ENCODE measurements at regions not wholly inside any gene's neighbourhood (a gene's known extent, or its start where the extent isn't known, plus 50 kb on each side); places are given as distances from the start of the nearest gene placed in this dataset.

GRCh38 chr13:76552807-76553206 lies 333.4 kb downstream of the KCTD12 start:
- TF ChIP-seq EZH2 (IDR thresholded peaks at IDR 0.05; ENCODE audit: low read length, missing control alignments): no peak
- TF ChIP-seq CTCF (conservative IDR thresholded peaks at IDR 0.05 in 1 of 2, IDR thresholded peaks at IDR 0.05 in 1 of 2; ENCODE audit: low read depth in 1 of 2, low read length in 2 of 2): no peak

All from fibroblast of lung (primary cell).